IMR-90 (cell line): ENCODE measurements at regions not wholly inside any gene's neighbourhood (a gene's known extent, or its start where the extent isn't known, plus 50 kb on each side); places are given as distances from the start of the nearest gene placed in this dataset.

Experiments used
- BHLHE40 ChIP-seq: fragments of 150-350 bp; IDR thresholded peaks from 2 replicates; pipeline ENCODE4 v1.6.1; 2016; ENCODE audit warnings: mild to moderate bottlenecking, low read depth, low read length
- CEBPB ChIP-seq: IDR thresholded peaks from 2 replicates; pipeline ENCODE4 v1.6.1; 2012; ENCODE audit warnings: low read depth, low read length, improper control_type of control experiment
- CHD1 ChIP-seq: IDR thresholded peaks from 2 replicates; pipeline ENCODE4 v1.6.1; 2012; ENCODE audit warnings: low read depth, low read length, improper control_type of control experiment
- FOS ChIP-seq: fragments of 150-350 bp; IDR thresholded peaks from 2 replicates; pipeline ENCODE4 v1.6.1; 2016; ENCODE audit warnings: low read depth, low read length
- MAFK ChIP-seq: IDR thresholded peaks from 2 replicates; pipeline ENCODE4 v1.6.1; 2012; ENCODE audit warnings: low read depth, low read length, improper control_type of control experiment
- MAZ ChIP-seq: IDR thresholded peaks from 2 replicates; pipeline ENCODE4 v1.6.1; 2012; ENCODE audit warnings: low read depth, mild to moderate bottlenecking, low read length, improper control_type of control experiment, moderate library complexity, borderline replicate concordance
- MXI1 ChIP-seq: IDR thresholded peaks from 2 replicates; pipeline ENCODE4 v1.6.1; 2012; ENCODE audit warnings: low read depth, mild to moderate bottlenecking, low read length, moderate library complexity, borderline replicate concordance
- POLR2A ChIP-seq: IDR thresholded peaks from 2 replicates; pipeline ENCODE4 v1.6.1; 2012; ENCODE audit warnings: mild to moderate bottlenecking, low read depth, low read length
- RAD21 ChIP-seq: IDR thresholded peaks from 2 replicates; pipeline ENCODE4 v1.6.1; 2012; ENCODE audit warnings: low read length, improper control_type of control experiment
- RFX5 ChIP-seq: IDR thresholded peaks from 2 replicates; pipeline ENCODE4 v1.8.0; 2012; ENCODE audit warnings: low read depth, mild to moderate bottlenecking, low read length, moderate library complexity
- TF ChIP-seq, protein P1 (sequence below): conservative IDR thresholded peaks from 2 replicates; pipeline ENCODE4 v1.5.1; 2012; ENCODE audit warnings: mild to moderate bottlenecking, low read depth, low read length, improper control_type of control experiment
- TF ChIP-seq, protein P2 (sequence below): fragments of 150-350 bp; IDR thresholded peaks from 2 replicates; pipeline ENCODE4 v1.6.1; 2016; ENCODE audit warnings: low read depth, mild to moderate bottlenecking, low read length, moderate library complexity, borderline replicate concordance
- TF ChIP-seq, protein P3 (sequence below): fragments of 150-350 bp; IDR thresholded peaks from 2 replicates; pipeline ENCODE4 v1.6.1; 2017; ENCODE audit warnings: mild to moderate bottlenecking, antibody characterized with exemption, low read length, low read depth

DNA sequence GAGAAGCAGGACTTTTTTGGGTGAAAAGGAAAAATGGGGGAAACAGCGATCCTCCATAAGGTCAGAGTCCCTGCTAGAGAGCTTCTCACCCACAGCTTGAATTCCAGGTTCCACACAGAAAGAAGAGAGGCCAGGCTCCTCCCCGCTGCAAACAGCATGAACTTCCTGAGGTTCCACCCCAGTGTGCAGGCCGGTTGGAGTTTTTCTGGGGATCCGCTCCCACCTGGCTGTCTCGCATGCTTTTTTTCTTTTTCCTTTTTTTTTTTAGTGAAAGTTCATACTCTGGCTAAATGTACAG, 595.1 kb upstream of the ZP4 start:
- TF ChIP-seq, protein P1, sequence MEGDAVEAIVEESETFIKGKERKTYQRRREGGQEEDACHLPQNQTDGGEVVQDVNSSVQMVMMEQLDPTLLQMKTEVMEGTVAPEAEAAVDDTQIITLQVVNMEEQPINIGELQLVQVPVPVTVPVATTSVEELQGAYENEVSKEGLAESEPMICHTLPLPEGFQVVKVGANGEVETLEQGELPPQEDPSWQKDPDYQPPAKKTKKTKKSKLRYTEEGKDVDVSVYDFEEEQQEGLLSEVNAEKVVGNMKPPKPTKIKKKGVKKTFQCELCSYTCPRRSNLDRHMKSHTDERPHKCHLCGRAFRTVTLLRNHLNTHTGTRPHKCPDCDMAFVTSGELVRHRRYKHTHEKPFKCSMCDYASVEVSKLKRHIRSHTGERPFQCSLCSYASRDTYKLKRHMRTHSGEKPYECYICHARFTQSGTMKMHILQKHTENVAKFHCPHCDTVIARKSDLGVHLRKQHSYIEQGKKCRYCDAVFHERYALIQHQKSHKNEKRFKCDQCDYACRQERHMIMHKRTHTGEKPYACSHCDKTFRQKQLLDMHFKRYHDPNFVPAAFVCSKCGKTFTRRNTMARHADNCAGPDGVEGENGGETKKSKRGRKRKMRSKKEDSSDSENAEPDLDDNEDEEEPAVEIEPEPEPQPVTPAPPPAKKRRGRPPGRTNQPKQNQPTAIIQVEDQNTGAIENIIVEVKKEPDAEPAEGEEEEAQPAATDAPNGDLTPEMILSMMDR = no peak
- no peak for TF ChIP-seq POLR2A
- no peak for TF ChIP-seq CEBPB
- TF ChIP-seq RFX5 = no peak
- TF ChIP-seq MAFK = no peak
- TF ChIP-seq CHD1 = no peak
- no peak for TF ChIP-seq MAZ
- TF ChIP-seq, protein P2, sequence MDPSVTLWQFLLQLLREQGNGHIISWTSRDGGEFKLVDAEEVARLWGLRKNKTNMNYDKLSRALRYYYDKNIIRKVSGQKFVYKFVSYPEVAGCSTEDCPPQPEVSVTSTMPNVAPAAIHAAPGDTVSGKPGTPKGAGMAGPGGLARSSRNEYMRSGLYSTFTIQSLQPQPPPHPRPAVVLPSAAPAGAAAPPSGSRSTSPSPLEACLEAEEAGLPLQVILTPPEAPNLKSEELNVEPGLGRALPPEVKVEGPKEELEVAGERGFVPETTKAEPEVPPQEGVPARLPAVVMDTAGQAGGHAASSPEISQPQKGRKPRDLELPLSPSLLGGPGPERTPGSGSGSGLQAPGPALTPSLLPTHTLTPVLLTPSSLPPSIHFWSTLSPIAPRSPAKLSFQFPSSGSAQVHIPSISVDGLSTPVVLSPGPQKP = no peak
- TF ChIP-seq RAD21 = no peak
- TF ChIP-seq, protein P3, sequence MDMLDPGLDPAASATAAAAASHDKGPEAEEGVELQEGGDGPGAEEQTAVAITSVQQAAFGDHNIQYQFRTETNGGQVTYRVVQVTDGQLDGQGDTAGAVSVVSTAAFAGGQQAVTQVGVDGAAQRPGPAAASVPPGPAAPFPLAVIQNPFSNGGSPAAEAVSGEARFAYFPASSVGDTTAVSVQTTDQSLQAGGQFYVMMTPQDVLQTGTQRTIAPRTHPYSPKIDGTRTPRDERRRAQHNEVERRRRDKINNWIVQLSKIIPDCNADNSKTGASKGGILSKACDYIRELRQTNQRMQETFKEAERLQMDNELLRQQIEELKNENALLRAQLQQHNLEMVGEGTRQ = no peak
- TF ChIP-seq BHLHE40 = no peak
- TF ChIP-seq MXI1 = no peak
- TF ChIP-seq FOS = no peak
